SW 1271 (cell line): ENCODE measurements at regions not wholly inside any gene's neighbourhood (a gene's known extent, or its start where the extent isn't known, plus 50 kb on each side); places are given as distances from the start of the nearest gene placed in this dataset.
A peak's percentile ranks its signal among the peaks of the same experiment; 100 is the strongest.

Source experiments
- DNase-seq, 2 experiments: peaks; one replicate each; lab custom pipeline; 2025; lab: John Stamatoyannopoulos, UW

- DNase-seq, result no peak
Observed at GRCh38 chr22:27662359-27663301, 138.9 kb downstream of the MN1 start.

GRCh38 chr22:27663812-27664211, 137.7 kb downstream of the MN1 start:
- DNase-seq, result no peak

GRCh38 chr22:27666272-27666997, 135.1 kb downstream of the MN1 start:
- DNase-seq, result no peak

GRCh38 chr22:27667121-27667843, 134.3 kb downstream of the MN1 start:
- DNase-seq, result no peak

- DNase-seq, result peak; percentile 33 to 66
Observed at GRCh38 chr22:27668828-27669797, 132.4 kb downstream of the MN1 start.

- no peak for DNase-seq
Observed at GRCh38 chr22:27669798-27670599, 131.6 kb downstream of the MN1 start.

- DNase-seq, result peak in 1 of 2 experiments; percentile 13
Observed at GRCh38 chr22:27670701-27671412, 130.7 kb downstream of the MN1 start.

- no peak for DNase-seq
Observed at GRCh38 chr22:27671413-27671935, 130.1 kb downstream of the MN1 start.

GRCh38 chr22:27672721-27673418, 128.7 kb downstream of the MN1 start:
- no peak for DNase-seq

GRCh38 chr22:27673839-27674238, 127.7 kb downstream of the MN1 start:
- no peak for DNase-seq

- DNase-seq, result no peak
Observed at GRCh38 chr22:27674261-27674923, 127.2 kb downstream of the MN1 start.

- DNase-seq, result no peak
Observed at GRCh38 chr22:27676545-27677213, 124.9 kb downstream of the MN1 start.

GRCh38 chr22:27677905-27678458, 123.6 kb downstream of the MN1 start:
- no peak for DNase-seq

- DNase-seq, result no peak
Observed at GRCh38 chr22:27679176-27679575, 122.4 kb downstream of the MN1 start.

GRCh38 chr22:27679693-27680488, 121.7 kb downstream of the MN1 start:
- no peak for DNase-seq

GRCh38 chr22:27680636-27681035, 120.9 kb downstream of the MN1 start:
- DNase-seq, result no peak

GRCh38 chr22:27681037-27681436, 120.5 kb downstream of the MN1 start:
- DNase-seq, result no peak
